Spleen (tissue), 11 donors: ENCODE measurements at regions not wholly inside any gene's neighbourhood (a gene's known extent, or its start where the extent isn't known, plus 50 kb on each side); places are given as distances from the start of the nearest gene placed in this dataset.

Experiments
- DNase-seq: peaks from one replicate; pipeline ENCODE4 v3.0.0-alpha.2; 2020
- H3K27ac ChIP-seq, 8 donors: fragments of 200-600 bp; sonication (generic) in 7 of 8; 1 replicate in 4 of 8; 2 replicates in 4 of 8; pipeline versions ENCODE4 v1.5.0 to v1.8.0; 2016 to 2021; ENCODE audit warnings: inconsistent platforms in 4 of 8, mild to moderate bottlenecking in 4 of 8, moderate library complexity in 1 of 8
- H3K27me3 ChIP-seq, 7 donors: fragments of 200-600 bp; sonication (generic) in 6 of 7; replicated peaks in 1 of 7; 1 replicate in 4 of 7; 2 replicates in 3 of 7; pipeline versions ENCODE4 v1.5.0 to v1.8.0; 2016 to 2021; ENCODE audit warnings: inconsistent platforms in 3 of 7, mild to moderate bottlenecking in 1 of 7
- H3K36me3 ChIP-seq, 6 donors: fragments of 200-600 bp; sonication (generic) in 5 of 6; 1 replicate in 4 of 6; 2 replicates in 2 of 6; pipeline versions ENCODE4 v1.5.0 to v1.8.0; 2016 to 2021; ENCODE audit warnings: inconsistent platforms in 2 of 6
- H3K4me1 ChIP-seq, 6 donors: fragments of 200-600 bp; sonication (generic) in 5 of 6; 1 replicate in 3 of 6; 2 replicates in 3 of 6; pipeline versions ENCODE4 v1.5.0 to v1.8.0; 2016 to 2021; ENCODE audit warnings: inconsistent platforms in 3 of 6
- H3K4me3 ChIP-seq, 8 donors: fragments of 200-600 bp; sonication (generic) in 7 of 8; 1 replicate in 4 of 8; 2 replicates in 4 of 8; pipeline versions ENCODE4 v1.5.0 to v1.8.0; 2016 to 2021; ENCODE audit warnings: inconsistent platforms in 4 of 8, mild to moderate bottlenecking in 4 of 8, moderate library complexity in 2 of 8
- H3K9me3 ChIP-seq, 8 donors: fragments of 200-600 bp; sonication (generic) in 7 of 8; 1 replicate in 4 of 8; 2 replicates in 4 of 8; pipeline versions ENCODE4 v1.5.0 to v1.8.0; 2016 to 2021; ENCODE audit warnings: inconsistent platforms in 4 of 8
- CTCF ChIP-seq, 11 experiments: fragments of 200-600 bp in 7 of 11; fragments of 450-650 bp in 4 of 11; sonication (generic) in 4 of 11; IDR thresholded peaks in 8 of 11; conservative IDR thresholded peaks in 3 of 11; 1 replicate in 7 of 11; 2 replicates in 4 of 11; pipeline versions ENCODE4 v1.4.0 to v1.8.0; 2016 to 2021; ENCODE audit warnings: antibody characterized with exemption in 11 of 11, inconsistent platforms in 4 of 11, mild to moderate bottlenecking in 1 of 11
- POLR2A ChIP-seq, 3 donors: fragments of 450-650 bp; IDR thresholded peaks; one replicate each; pipeline ENCODE4 v1.5.1; 2017; ENCODE audit warnings: antibody characterized with exemption in 3 of 3, mild to moderate bottlenecking in 1 of 3
- POLR2AphosphoS5 ChIP-seq, 3 donors: sonication (generic); formaldehyde crosslinking; IDR thresholded peaks; one replicate each; pipeline ENCODE4 v1.5.1; 2017; ENCODE audit warnings: antibody characterized with exemption in 3 of 3
- WGBS, 5 donors: extraction: QIAGEN DNeasy Blood & Tissue Kit in 3 of 5; methylation state at CpG; one replicate each; pipeline versions ENCODE4 v1.1.5 to v1.1.7; 2013 to 2018; 5-methylcytosine and 5-hydroxymethylcytosine counted together
- intact Hi-C: fragments of 100-400 bp; cut with DNase I; formaldehyde crosslinking; loops from one replicate; pipeline ENCODE4 v1.15.0; 2023; ENCODE audit warnings: low total_unique reads
- donor health status: healthy with polysubstance abuse.
- donor health status: DM: no; HTN: no; CAD: no; lungs with moderate emphysema.
- donor health status: DM: no; HTN: no; CAD: no.
- donor health status: Bipolar disorder and iron deficiency.
- donor health status: healthy.
- donor health status: DM: no; HTN: no; CAD: no.
- donor health status: DM: yes; HTN: yes; CAD: no.

GRCh38 chr5:144960296-144960695 lies 789.6 kb downstream of the KCTD16 start:
- intact Hi-C loops, result no loop called here
- no peaks in the 10 kb centered on the region for H3K4me1 ChIP-seq
- H3K9me3 ChIP-seq, result no peaks in the 10 kb centered on the region
- no peaks in the 10 kb centered on the region for H3K36me3 ChIP-seq
- no peaks in the 10 kb centered on the region for H3K27me3 ChIP-seq
- DNase-seq, result no peak
- H3K4me3 ChIP-seq, result no peak overlapping the region
- no peak for TF ChIP-seq CTCF (IDR thresholded peaks at IDR 0.05 in 8 of 11, conservative IDR thresholded peaks at IDR 0.05 in 3 of 11)
- TF ChIP-seq POLR2A (IDR thresholded peaks at IDR 0.05), result no peak
- TF ChIP-seq POLR2AphosphoS5 (IDR thresholded peaks at IDR 0.05), result no peak
- no peak overlapping the region for H3K27ac ChIP-seq

- H3K9me3 ChIP-seq, result no peaks in the 10 kb centered on the region
- DNase-seq, result no peak
- 0 to 16% (median 8%) methylated on average over 1 of the region's 1 CpG for WGBS, 5 donors
- intact Hi-C loops, result no loop called here
- no peaks in the 10 kb centered on the region for H3K4me1 ChIP-seq
- no peak overlapping the region for H3K4me3 ChIP-seq
- no peaks in the 10 kb centered on the region for H3K27me3 ChIP-seq
- no peak overlapping the region for H3K27ac ChIP-seq
- H3K36me3 ChIP-seq, result no peaks in the 10 kb centered on the region
- no peak for TF ChIP-seq POLR2A (IDR thresholded peaks at IDR 0.05)
- TF ChIP-seq CTCF (IDR thresholded peaks at IDR 0.05 in 8 of 11, conservative IDR thresholded peaks at IDR 0.05 in 3 of 11), result no peak
- no peak for TF ChIP-seq POLR2AphosphoS5 (IDR thresholded peaks at IDR 0.05)
Observed at GRCh38 chr5:144958002-144958401, 787.3 kb downstream of the KCTD16 start.

- WGBS, 5 donors, result 49 to 67% (median 64%) methylated on average over 2 of the region's 2 CpGs
- no peak overlapping the region for H3K4me3 ChIP-seq
- no peak for TF ChIP-seq POLR2A (IDR thresholded peaks at IDR 0.05)
- intact Hi-C loops, result no loop called here
- no peak for DNase-seq
- no peak overlapping the region for H3K27ac ChIP-seq
- H3K4me1 ChIP-seq, result no peaks in the 10 kb centered on the region
- no peaks in the 10 kb centered on the region for H3K36me3 ChIP-seq
- H3K9me3 ChIP-seq, result no peaks in the 10 kb centered on the region
- no peaks in the 10 kb centered on the region for H3K27me3 ChIP-seq
Observed at GRCh38 chr5:144950996-144951395, 780.3 kb downstream of the KCTD16 start.

- 74 to 91% (median 79%) methylated on average over 2 of the region's 2 CpGs for WGBS, 5 donors
- intact Hi-C loops, result no loop called here
- Histone ChIP-seq H3K27me3 (no peaks in the 10 kb centered on the region), H3K36me3 (no peaks in the 10 kb centered on the region), H3K4me3 (no peak overlapping the region), H3K27ac (no peak overlapping the region), H3K9me3 (no peaks in the 10 kb centered on the region), H3K4me1 (no peaks in the 10 kb centered on the region)
- DNase-seq, result no peak
- no peak for TF ChIP-seq POLR2A (IDR thresholded peaks at IDR 0.05)
- TF ChIP-seq CTCF (IDR thresholded peaks at IDR 0.05 in 8 of 11, conservative IDR thresholded peaks at IDR 0.05 in 3 of 11), result no peak
- no peak for TF ChIP-seq POLR2AphosphoS5 (IDR thresholded peaks at IDR 0.05)
Observed at GRCh38 chr5:144947023-144947422, 776.4 kb downstream of the KCTD16 start.

GRCh38 chr5:144945503-144945902 lies 774.8 kb downstream of the KCTD16 start:
- Histone ChIP-seq H3K4me1 (no peaks in the 10 kb centered on the region), H3K9me3 (no peaks in the 10 kb centered on the region), H3K4me3 (no peak overlapping the region), H3K27ac (no peak overlapping the region), H3K27me3 (no peaks in the 10 kb centered on the region), H3K36me3 (no peaks in the 10 kb centered on the region)
- DNase-seq, result no peak
- TF ChIP-seq POLR2A (IDR thresholded peaks at IDR 0.05) (no peak), CTCF (IDR thresholded peaks at IDR 0.05 in 8 of 11, conservative IDR thresholded peaks at IDR 0.05 in 3 of 11) (no peak), POLR2AphosphoS5 (IDR thresholded peaks at IDR 0.05) (no peak)
- WGBS, 5 donors, result 63 to 83% (median 70%) methylated on average over 2 of the region's 2 CpGs
- intact Hi-C loops, result no loop called here
